Endothelial cell of umbilical vein (primary cell): ENCODE measurements at regions not wholly inside any gene's neighbourhood (a gene's known extent, or its start where the extent isn't known, plus 50 kb on each side); places are given as distances from the start of the nearest gene placed in this dataset.

ENCODE experiments used
- BruUV-seq: library from RNA; stranded (reverse); fragments of 400-500 nt; replicated peaks from 2 replicates; lab custom pipeline; 2021; lab: Mats Ljungman, UMichigan
- CTCF ChIA-PET: fragments of 300-600, 350-600 bp; sonication (Branson Sonifier 250); formaldehyde crosslinking; loops from one replicate; lab custom pipeline; 2021; ENCODE audit warnings: antibody characterized with exemption, inconsistent platforms; lab: Charles Lee
- POLR2A ChIA-PET: fragments of 300-600, 350-600 bp; sonication (Branson Sonifier 250); formaldehyde crosslinking; loops from one replicate; lab custom pipeline; 2021; ENCODE audit warnings: antibody characterized with exemption, inconsistent platforms; lab: Charles Lee
- DNase-seq: peaks from one replicate; pipeline ENCODE4 v3.0.0-alpha.2; 2011; ENCODE audit warnings: low read depth, low spot score
- FAIRE-seq: peaks from 2 replicates; lab custom pipeline; 2011; peaks lifted over from hg19 to GRCh38; lab: Jason Lieb, UNC
- H2AFZ ChIP-seq: 2 replicates; pipeline ENCODE4 v1.6.0; 2012; ENCODE audit warnings: low read depth, low read length, control low read depth, inconsistent platforms
- H3K27ac ChIP-seq: 2 replicates; pipeline ENCODE4 v1.5.1; 2011; ENCODE audit warnings: low read depth, mild to moderate bottlenecking, control low read depth, low read length, moderate library complexity; ENCODE audit not compliant: insufficient read depth
- H3K27me3 ChIP-seq, 2 experiments: 2 replicates each; pipeline versions ENCODE4 v1.6.0 to v1.6.1; 2011; ENCODE audit warnings: low read length in 2 of 2, mixed read lengths in 1 of 2; ENCODE audit not compliant: control insufficient read depth in 2 of 2, insufficient read depth in 2 of 2
- H3K36me3 ChIP-seq, 2 experiments: 2 replicates in 1 of 2; 3 replicates in 1 of 2; pipeline ENCODE4 v1.5.1; 2011; ENCODE audit warnings: low read length in 2 of 2, mild to moderate bottlenecking in 1 of 2, moderate library complexity in 1 of 2; ENCODE audit not compliant: control insufficient read depth in 2 of 2, insufficient read depth in 2 of 2; ENCODE audit errors: extremely low read depth in 1 of 2
- H3K4me1 ChIP-seq: 3 replicates; pipeline ENCODE4 v1.5.1; 2011; ENCODE audit warnings: mild to moderate bottlenecking, low read length; ENCODE audit not compliant: control insufficient read depth, insufficient read depth; ENCODE audit errors: extremely low read depth
- H3K4me2 ChIP-seq: 2 replicates; pipeline ENCODE4 v1.6.1; 2011; ENCODE audit warnings: low read length, control low read depth, mixed read lengths; ENCODE audit not compliant: insufficient read depth
- H3K4me3 ChIP-seq, 3 experiments: fragments of 200-600 bp in 1 of 3; sonication (generic), shearing (Covaris generic) in 1 of 3; replicated peaks in 1 of 3; 2 replicates each; pipeline ENCODE4 v1.5.1; 2011 to 2016; ENCODE audit warnings: control low read depth in 3 of 3, low read length in 3 of 3, mild to moderate bottlenecking in 2 of 3, inconsistent platforms in 1 of 3, low read depth in 1 of 3, moderate library complexity in 1 of 3; ENCODE audit not compliant: insufficient read depth in 1 of 3
- H3K79me2 ChIP-seq: 2 replicates; pipeline ENCODE4 v1.6.0; 2012; ENCODE audit warnings: low read length, inconsistent platforms; ENCODE audit not compliant: control insufficient read depth, insufficient read depth
- H3K9ac ChIP-seq: replicated peaks from 2 replicates; pipeline ENCODE3; 2011; ENCODE audit warnings: low read length, control low read depth; ENCODE audit not compliant: insufficient read depth; ENCODE audit errors: extremely low read depth
- H3K9me1 ChIP-seq: replicated peaks from 3 replicates; pipeline ENCODE4 v1.6.0; 2011; ENCODE audit warnings: mild to moderate bottlenecking, low read length; ENCODE audit not compliant: control insufficient read depth, insufficient read depth; ENCODE audit errors: extremely low read depth
- H3K9me3 ChIP-seq: replicated peaks from 2 replicates; pipeline ENCODE4 v1.5.1; 2012; ENCODE audit warnings: low read length, inconsistent platforms; ENCODE audit not compliant: control insufficient read depth, insufficient read depth
- H4K20me1 ChIP-seq: replicated peaks from 2 replicates; pipeline ENCODE3; 2011; ENCODE audit warnings: mild to moderate bottlenecking, low read length; ENCODE audit not compliant: control insufficient read depth, insufficient read depth; ENCODE audit errors: extremely low read depth
- CTCF ChIP-seq, 2 donors: IDR thresholded peaks; 1 replicate in 1 of 2; 2 replicates in 1 of 2; pipeline ENCODE4 v1.5.1; 2011; ENCODE audit warnings: low read length in 2 of 2, mild to moderate bottlenecking in 2 of 2, moderate library complexity in 2 of 2, control low read depth in 1 of 2, inconsistent platforms in 1 of 2, low read depth in 1 of 2; ENCODE audit not compliant: insufficient read depth in 1 of 2; ENCODE audit errors: extremely low read depth in 1 of 2
- EZH2 ChIP-seq: IDR thresholded peaks from 2 replicates; pipeline ENCODE4 v1.6.1; 2012; ENCODE audit warnings: borderline replicate concordance, low read depth, mild to moderate bottlenecking, moderate library complexity, low read length, inconsistent platforms; ENCODE audit not compliant: severe bottlenecking
- FOS ChIP-seq: IDR thresholded peaks from 2 replicates; pipeline ENCODE4 v1.6.1; 2011; ENCODE audit warnings: mild to moderate bottlenecking, low read length, moderate library complexity, borderline replicate concordance; ENCODE audit not compliant: insufficient read depth
- GATA2 ChIP-seq: IDR thresholded peaks from 2 replicates; pipeline ENCODE4 v1.7.0; 2011; ENCODE audit warnings: low read depth, mild to moderate bottlenecking, moderate library complexity, mixed read lengths, low read length; ENCODE audit not compliant: insufficient read length, insufficient read depth
- JUN ChIP-seq: IDR thresholded peaks from 2 replicates; pipeline ENCODE4 v1.6.1; 2011; ENCODE audit warnings: borderline replicate concordance, low read depth; ENCODE audit not compliant: insufficient read length, insufficient read depth
- MAX ChIP-seq: IDR thresholded peaks from 2 replicates; pipeline ENCODE4 v1.6.1; 2011; ENCODE audit not compliant: insufficient read depth, insufficient read length
- MYC ChIP-seq: IDR thresholded peaks from one replicate; pipeline ENCODE4 v1.6.1; 2011; ENCODE audit warnings: mild to moderate bottlenecking, low read depth, low read length
- POLR2A ChIP-seq: IDR thresholded peaks from 2 replicates; pipeline ENCODE4 v1.6.1; 2012; ENCODE audit warnings: low read depth, mild to moderate bottlenecking, control low read depth, low read length
- POLR2AphosphoS5 ChIP-seq: IDR thresholded peaks from 2 replicates; pipeline ENCODE4 v1.6.1; 2012; ENCODE audit warnings: low read depth, mild to moderate bottlenecking, control low read depth, low read length, moderate library complexity; ENCODE audit not compliant: insufficient read depth
- dilution Hi-C: fragments of 300-500 bp; cut with MboI; formaldehyde crosslinking; loops from one replicate; pipeline ENCODE4 v1.15.0; 2019; ENCODE audit warnings: low sequenced_read_pairs; ENCODE audit not compliant: extremely low pct_ligation_motif_present
- intact Hi-C: fragments of 100-400 bp; cut with micrococcal nuclease; formaldehyde crosslinking; loops from one replicate; pipeline ENCODE4 v1.10.0; 2022

- H3K4me2 ChIP-seq: no peak overlapping the region
- H3K9me3 ChIP-seq: no peaks in the 10 kb centered on the region
- TF ChIP-seq FOS (no peak), GATA2 (no peak), POLR2A (no peak), MAX (no peak), POLR2AphosphoS5 (no peak), CTCF (IDR thresholded peaks at IDR 0.05; ENCODE audit: extremely low read depth in 1 of 2, insufficient read depth in 1 of 2, low read depth in 1 of 2, low read length in 2 of 2) (no peak), EZH2 (no peak), JUN (no peak), MYC (no peak)
- dilution Hi-C loops (no loop called here), intact Hi-C loops (loop anchor here (10.0 kb wide), 1 partner anchor 393 kb away; no protein-coding TSS in a partner anchor)
- ChIA-PET POLR2A (no interaction called here), CTCF (no interaction called here)
- no peaks in the 10 kb centered on the region for H3K4me1 ChIP-seq
- no peak overlapping the region for H3K9ac ChIP-seq
- H3K27me3 ChIP-seq: no peaks in the 10 kb centered on the region
- FAIRE-seq (no peak), DNase-seq (no peak)
- H3K79me2 ChIP-seq: no peaks in the 10 kb centered on the region
- no peaks in the 10 kb centered on the region for H4K20me1 ChIP-seq
- no TSS peak for BruUV-seq
- H2AFZ ChIP-seq: no peak overlapping the region
- no peak overlapping the region for H3K4me3 ChIP-seq
- H3K9me1 ChIP-seq: no peaks in the 10 kb centered on the region
- H3K27ac ChIP-seq: no peak overlapping the region
- H3K36me3 ChIP-seq: no peaks in the 10 kb centered on the region
Observed at GRCh38 chrX:9311421-9312160, 153.3 kb upstream of the TBL1X start.
